ENCODE measurements at regions not wholly inside any gene's neighbourhood (a gene's known extent, or its start where the extent isn't known, plus 50 kb on each side); places are given as distances from the start of the nearest gene placed in this dataset.

- DNase-seq, result no peak
Observed at GRCh38 chr3:98954791-98955604, 53.5 kb upstream of the DCBLD2 start.

GRCh38 chr3:98954242-98954641 lies 52.7 kb upstream of the DCBLD2 start:
- no peak for DNase-seq

- DNase-seq, result no peak
Observed at GRCh38 chr3:98952404-98952803, 50.9 kb upstream of the DCBLD2 start.
